ENCODE measurements at regions not wholly inside any gene's neighbourhood (a gene's known extent, or its start where the extent isn't known, plus 50 kb on each side); places are given as distances from the start of the nearest gene placed in this dataset.

DNA sequence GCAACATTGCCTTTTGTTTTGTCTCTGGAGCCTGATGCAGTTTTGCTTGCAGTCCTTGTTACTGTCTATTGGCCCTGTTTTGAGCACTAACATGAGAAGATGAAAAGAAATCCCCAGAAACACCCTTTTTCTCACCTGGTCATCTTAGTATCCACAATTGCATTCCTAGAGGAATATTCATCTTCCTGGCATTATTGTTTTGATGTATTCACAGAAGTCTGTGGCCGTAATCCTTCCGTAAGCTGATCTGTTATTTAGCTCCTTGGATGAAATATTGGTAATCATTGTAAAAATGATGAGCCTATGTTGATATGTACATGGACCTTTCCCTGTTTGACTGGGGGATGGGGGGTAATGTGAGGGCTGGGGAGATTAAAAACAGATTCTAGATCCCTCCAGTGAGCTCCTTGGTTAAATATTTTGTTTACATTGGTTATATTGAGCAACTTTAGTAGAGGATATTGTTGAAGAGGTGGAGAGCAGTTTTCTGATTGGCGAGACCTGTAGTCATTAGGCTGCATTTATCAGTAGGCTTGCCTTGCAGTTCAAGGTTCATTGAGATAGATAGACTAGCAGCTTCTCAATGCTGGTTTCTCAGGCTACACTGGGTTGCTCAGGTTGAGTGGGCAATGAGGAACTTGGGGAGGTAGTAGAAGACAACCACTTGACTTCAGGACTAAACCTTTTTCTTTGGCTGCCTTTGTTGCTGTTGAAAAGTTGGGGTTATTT, 117.5 kb downstream of the MACIR start:
- no peaks in the 10 kb centered on the region for H3K36me3 ChIP-seq (ENCODE audit: control insufficient read depth, insufficient read depth, low read length)
- intact Hi-C loops (cut with micrococcal nuclease; ENCODE audit: unreplicated experiment): loop anchor here (2.0 kb wide), 2 partner anchors 29 to 117 kb away; partner anchors contain the start of gene MACIR
- Mint-ChIP-seq H3K27ac (ENCODE audit: unreplicated experiment) (peak overlapping the region; percentile 23), H3K36me3 (ENCODE audit: insufficient read depth, unreplicated experiment) (no peaks in the 10 kb centered on the region), H3K27me3 (ENCODE audit: insufficient read depth, unreplicated experiment) (no peaks in the 10 kb centered on the region), H3K4me1 (ENCODE audit: low read depth, unreplicated experiment) (peaks cover 27% of the 10 kb centered on the region), H3K4me3 (ENCODE audit: unreplicated experiment) (peak overlapping the region; percentile 42), H3K9me3 (ENCODE audit: unreplicated experiment) (peaks cover 12% of the 10 kb centered on the region)
- peak; percentile 61 to 69 for DNase-seq
- peaks cover 5% of the 10 kb centered on the region; the same call in 1 of the 2 replicates for H3K9me3 ChIP-seq
- H3K27me3 ChIP-seq (replicated peaks; ENCODE audit: control insufficient read depth, insufficient read depth, low read length): no peaks in the 10 kb centered on the region
- ChIA-PET POLR2A (no interaction called here), CTCF (interaction anchor here (1.0 to 1.2 kb wide), 2 partner anchors 118 to 143 kb away, joined by 3 to 4 read pairs; partner anchors contain the start of gene MACIR)
- TF ChIP-seq, protein P1, sequence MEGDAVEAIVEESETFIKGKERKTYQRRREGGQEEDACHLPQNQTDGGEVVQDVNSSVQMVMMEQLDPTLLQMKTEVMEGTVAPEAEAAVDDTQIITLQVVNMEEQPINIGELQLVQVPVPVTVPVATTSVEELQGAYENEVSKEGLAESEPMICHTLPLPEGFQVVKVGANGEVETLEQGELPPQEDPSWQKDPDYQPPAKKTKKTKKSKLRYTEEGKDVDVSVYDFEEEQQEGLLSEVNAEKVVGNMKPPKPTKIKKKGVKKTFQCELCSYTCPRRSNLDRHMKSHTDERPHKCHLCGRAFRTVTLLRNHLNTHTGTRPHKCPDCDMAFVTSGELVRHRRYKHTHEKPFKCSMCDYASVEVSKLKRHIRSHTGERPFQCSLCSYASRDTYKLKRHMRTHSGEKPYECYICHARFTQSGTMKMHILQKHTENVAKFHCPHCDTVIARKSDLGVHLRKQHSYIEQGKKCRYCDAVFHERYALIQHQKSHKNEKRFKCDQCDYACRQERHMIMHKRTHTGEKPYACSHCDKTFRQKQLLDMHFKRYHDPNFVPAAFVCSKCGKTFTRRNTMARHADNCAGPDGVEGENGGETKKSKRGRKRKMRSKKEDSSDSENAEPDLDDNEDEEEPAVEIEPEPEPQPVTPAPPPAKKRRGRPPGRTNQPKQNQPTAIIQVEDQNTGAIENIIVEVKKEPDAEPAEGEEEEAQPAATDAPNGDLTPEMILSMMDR (IDR thresholded peaks at IDR 0.05; ENCODE audit: insufficient read depth in 1 of 2, low read depth in 1 of 2, low read length in 1 of 2, severe bottlenecking in 1 of 2, unreplicated experiment in 1 of 2): no peak
- no TSS peak for BruUV-seq (replicated peaks)
- H3K4me1 ChIP-seq: peaks cover 34% of the 10 kb centered on the region
- no peak overlapping the region for H3K4me3 ChIP-seq (ENCODE audit: low read depth, low read length)

- peaks cover 5% of the 10 kb centered on the region; the same call in 1 of the 2 replicates for H3K9me3 ChIP-seq
- CTCF ChIA-PET: interaction anchor here (1.2 kb wide), 1 partner anchor 143 kb away, joined by 3 read pairs; no protein-coding TSS in a partner anchor
- H3K36me3 ChIP-seq (ENCODE audit: control insufficient read depth, insufficient read depth, low read length): no peaks in the 10 kb centered on the region
- no peak overlapping the region for H3K4me3 Mint-ChIP-seq (ENCODE audit: unreplicated experiment)
- peak overlapping the region; percentile 23 for H3K27ac Mint-ChIP-seq (ENCODE audit: unreplicated experiment)
- H3K36me3 Mint-ChIP-seq (ENCODE audit: insufficient read depth, unreplicated experiment): no peaks in the 10 kb centered on the region
- intact Hi-C loops (cut with micrococcal nuclease; ENCODE audit: unreplicated experiment): no loop called here
- no peaks in the 10 kb centered on the region; the same call in 1 of the 2 replicates for H3K27me3 ChIP-seq (replicated peaks; ENCODE audit: control insufficient read depth, insufficient read depth, low read length)
- H3K4me1 Mint-ChIP-seq (ENCODE audit: low read depth, unreplicated experiment): peaks cover 27% of the 10 kb centered on the region
- peaks cover 34% of the 10 kb centered on the region for H3K4me1 ChIP-seq
- POLR2A ChIA-PET: no interaction called here
- H3K4me3 ChIP-seq (ENCODE audit: low read depth, low read length): no peak overlapping the region
- DNase-seq: no peak
- no TSS peak for BruUV-seq (replicated peaks)
- TF ChIP-seq, protein P1 (IDR thresholded peaks at IDR 0.05; ENCODE audit: insufficient read depth in 1 of 2, low read depth in 1 of 2, low read length in 1 of 2, severe bottlenecking in 1 of 2, unreplicated experiment in 1 of 2): peak in 1 of 2 experiments; percentile 1
- H3K9me3 Mint-ChIP-seq (ENCODE audit: unreplicated experiment): peaks cover 12% of the 10 kb centered on the region
- no peaks in the 10 kb centered on the region for H3K27me3 Mint-ChIP-seq (ENCODE audit: insufficient read depth, unreplicated experiment)
Measured at GRCh38 chr5:103375350-103375749, 116.8 kb downstream of the MACIR start.

DNA sequence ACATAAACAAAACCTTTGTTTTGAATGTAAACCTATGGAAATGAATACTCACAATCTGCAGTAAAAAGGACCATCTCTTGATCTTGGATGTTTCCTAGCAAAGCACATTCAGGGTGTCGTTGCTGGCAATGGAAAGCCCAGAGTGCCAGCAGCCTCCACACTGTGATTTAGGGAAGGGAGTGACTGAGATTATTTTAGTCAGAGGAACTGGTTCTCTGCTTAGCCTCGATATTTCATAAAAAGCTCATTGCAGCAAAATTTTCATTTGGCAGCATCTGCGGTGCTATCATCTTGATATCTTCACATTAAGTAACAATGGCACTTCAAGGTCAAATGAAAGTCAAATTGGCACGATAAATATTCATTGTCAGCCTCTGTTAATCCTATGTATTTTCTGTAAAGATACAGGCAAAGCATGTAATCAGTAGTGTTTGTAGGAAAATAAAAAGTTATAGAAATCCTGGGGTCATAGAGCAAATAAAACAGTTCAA, 116.0 kb downstream of the MACIR start:
- no peak overlapping the region for H3K4me3 ChIP-seq (ENCODE audit: low read depth, low read length)
- CTCF ChIA-PET: interaction anchor here (0.6 kb wide), 1 partner anchor 52 kb away, joined by 4 read pairs; no protein-coding TSS in a partner anchor
- TF ChIP-seq, protein P1 (IDR thresholded peaks at IDR 0.05; ENCODE audit: insufficient read depth in 1 of 2, low read depth in 1 of 2, low read length in 1 of 2, severe bottlenecking in 1 of 2, unreplicated experiment in 1 of 2): no peak
- H3K4me1 ChIP-seq: peaks cover 34% of the 10 kb centered on the region
- intact Hi-C loops (cut with micrococcal nuclease; ENCODE audit: unreplicated experiment): no loop called here
- peaks cover 12% of the 10 kb centered on the region for H3K9me3 Mint-ChIP-seq (ENCODE audit: unreplicated experiment)
- POLR2A ChIA-PET: no interaction called here
- BruUV-seq (replicated peaks): no TSS peak
- no peaks in the 10 kb centered on the region for H3K27me3 Mint-ChIP-seq (ENCODE audit: insufficient read depth, unreplicated experiment)
- H3K4me3 Mint-ChIP-seq (ENCODE audit: unreplicated experiment): no peak overlapping the region
- peaks cover 5% of the 10 kb centered on the region; the same call in 1 of the 2 replicates for H3K9me3 ChIP-seq
- H3K27me3 ChIP-seq (replicated peaks; ENCODE audit: control insufficient read depth, insufficient read depth, low read length): no peaks in the 10 kb centered on the region; the same call in 1 of the 2 replicates
- H3K27ac Mint-ChIP-seq (ENCODE audit: unreplicated experiment): no peak overlapping the region
- no peaks in the 10 kb centered on the region for H3K36me3 ChIP-seq (ENCODE audit: control insufficient read depth, insufficient read depth, low read length)
- DNase-seq: no peak
- no peaks in the 10 kb centered on the region for H3K36me3 Mint-ChIP-seq (ENCODE audit: insufficient read depth, unreplicated experiment)
- H3K4me1 Mint-ChIP-seq (ENCODE audit: low read depth, unreplicated experiment): peaks cover 27% of the 10 kb centered on the region

All from Caco-2 (cell line).